BJ (cell line): ENCODE measurements at regions not wholly inside any gene's neighbourhood (a gene's known extent, or its start where the extent isn't known, plus 50 kb on each side); places are given as distances from the start of the nearest gene placed in this dataset.

ENCODE experiments used
- CTCF ChIA-PET: fragments of 350-600 bp; formaldehyde crosslinking; extraction: SDS; loops from one replicate; lab custom pipeline; 2021; ENCODE audit warnings: antibody characterized with exemption, inconsistent platforms; lab: Yijun Ruan, JAX
- POLR2A ChIA-PET: fragments of 300-600 bp; sonication (Branson Sonifier 250); formaldehyde crosslinking; extraction: SDS; loops from one replicate; lab custom pipeline; 2021; ENCODE audit warnings: antibody characterized with exemption; lab: Charles Lee
- DNase-seq: peaks from one replicate; pipeline ENCODE4 v3.0.0-alpha.2; 2011; ENCODE audit warnings: low read depth
- H3K27me3 ChIP-seq: 2 replicates; pipeline ENCODE4 v1.6.0; 2011; ENCODE audit warnings: low read length; ENCODE audit not compliant: control insufficient read depth, insufficient read depth
- H3K36me3 ChIP-seq: 2 replicates; pipeline ENCODE4 v1.5.1; 2011; ENCODE audit warnings: low read length; ENCODE audit not compliant: control insufficient read depth, insufficient read depth
- H3K4me3 ChIP-seq: 2 replicates; pipeline ENCODE4 v1.5.1; 2011; ENCODE audit warnings: low read depth, mild to moderate bottlenecking, control low read depth, low read length
- TF ChIP-seq, protein P1 (sequence below): IDR thresholded peaks from 2 replicates; pipeline ENCODE4 v1.5.1; 2011; ENCODE audit warnings: low read depth, mild to moderate bottlenecking, control low read depth, inconsistent platforms, low read length, moderate library complexity; ENCODE audit not compliant: insufficient read depth

DNA sequence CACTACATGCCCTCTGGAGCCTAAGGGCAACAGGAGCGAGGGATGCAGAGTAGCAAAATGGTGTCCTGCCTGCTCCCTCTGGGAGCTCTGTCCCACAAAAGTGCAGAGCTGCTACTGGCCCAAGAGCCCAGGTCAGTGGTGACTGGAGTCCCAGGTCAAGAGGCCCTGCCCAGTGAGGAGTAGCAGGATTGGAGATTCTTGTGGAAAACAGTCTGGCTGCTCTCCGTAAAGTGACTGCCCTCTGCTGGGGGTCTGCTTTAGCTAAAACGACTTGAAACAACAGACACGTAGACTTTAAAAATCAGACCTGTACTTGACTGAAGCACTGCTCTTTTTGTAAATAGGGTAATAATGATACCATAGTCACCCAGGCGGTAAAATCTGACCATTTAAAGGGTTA, 917.0 kb downstream of the MAT2B start:
- H3K27me3 ChIP-seq = no peaks in the 10 kb centered on the region
- no peak for DNase-seq
- CTCF ChIA-PET = interaction anchor here (0.7 kb wide), 1 partner anchor 410 kb away, joined by 3 read pairs; no protein-coding TSS in a partner anchor
- H3K36me3 ChIP-seq = no peaks in the 10 kb centered on the region
- TF ChIP-seq, protein P1, sequence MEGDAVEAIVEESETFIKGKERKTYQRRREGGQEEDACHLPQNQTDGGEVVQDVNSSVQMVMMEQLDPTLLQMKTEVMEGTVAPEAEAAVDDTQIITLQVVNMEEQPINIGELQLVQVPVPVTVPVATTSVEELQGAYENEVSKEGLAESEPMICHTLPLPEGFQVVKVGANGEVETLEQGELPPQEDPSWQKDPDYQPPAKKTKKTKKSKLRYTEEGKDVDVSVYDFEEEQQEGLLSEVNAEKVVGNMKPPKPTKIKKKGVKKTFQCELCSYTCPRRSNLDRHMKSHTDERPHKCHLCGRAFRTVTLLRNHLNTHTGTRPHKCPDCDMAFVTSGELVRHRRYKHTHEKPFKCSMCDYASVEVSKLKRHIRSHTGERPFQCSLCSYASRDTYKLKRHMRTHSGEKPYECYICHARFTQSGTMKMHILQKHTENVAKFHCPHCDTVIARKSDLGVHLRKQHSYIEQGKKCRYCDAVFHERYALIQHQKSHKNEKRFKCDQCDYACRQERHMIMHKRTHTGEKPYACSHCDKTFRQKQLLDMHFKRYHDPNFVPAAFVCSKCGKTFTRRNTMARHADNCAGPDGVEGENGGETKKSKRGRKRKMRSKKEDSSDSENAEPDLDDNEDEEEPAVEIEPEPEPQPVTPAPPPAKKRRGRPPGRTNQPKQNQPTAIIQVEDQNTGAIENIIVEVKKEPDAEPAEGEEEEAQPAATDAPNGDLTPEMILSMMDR = no peak
- H3K4me3 ChIP-seq = no peak overlapping the region
- POLR2A ChIA-PET = no interaction called here

DNA sequence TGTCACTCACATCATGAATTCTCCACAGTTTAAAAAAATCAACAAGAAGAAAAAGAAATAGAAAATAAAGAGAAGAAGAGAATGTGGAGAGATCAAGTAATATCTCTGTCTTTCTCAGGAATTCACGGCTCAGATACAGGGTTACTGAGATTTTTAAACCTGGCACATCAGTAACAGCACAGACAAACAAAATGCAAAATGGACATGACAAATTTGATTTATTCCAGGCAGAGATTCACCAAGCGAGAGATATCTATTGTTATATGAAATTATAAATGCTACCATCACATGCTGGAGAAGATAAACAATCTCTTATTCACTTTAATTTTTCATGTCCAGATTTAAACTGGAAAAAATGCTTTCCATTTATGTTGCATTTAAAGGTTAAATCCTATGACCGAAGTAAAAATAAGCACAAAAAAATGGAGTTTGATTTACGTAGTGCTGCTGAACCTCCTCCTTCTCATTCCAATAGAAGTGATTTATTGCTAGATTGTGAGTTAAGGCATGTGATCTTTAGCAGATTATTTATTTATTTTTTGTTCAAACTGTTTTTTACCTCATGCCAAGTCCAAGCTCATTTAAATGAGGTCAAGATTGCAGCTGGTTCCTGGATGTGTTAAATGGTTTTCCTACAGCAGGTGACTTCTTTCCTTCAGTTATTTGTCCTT, 926.4 kb downstream of the MAT2B start:
- TF ChIP-seq, protein P1 = no peak
- Histone ChIP-seq H3K27me3 (no peaks in the 10 kb centered on the region), H3K4me3 (no peak overlapping the region), H3K36me3 (no peaks in the 10 kb centered on the region)
- no peak for DNase-seq
- ChIA-PET POLR2A (no interaction called here), CTCF (no interaction called here)

DNA sequence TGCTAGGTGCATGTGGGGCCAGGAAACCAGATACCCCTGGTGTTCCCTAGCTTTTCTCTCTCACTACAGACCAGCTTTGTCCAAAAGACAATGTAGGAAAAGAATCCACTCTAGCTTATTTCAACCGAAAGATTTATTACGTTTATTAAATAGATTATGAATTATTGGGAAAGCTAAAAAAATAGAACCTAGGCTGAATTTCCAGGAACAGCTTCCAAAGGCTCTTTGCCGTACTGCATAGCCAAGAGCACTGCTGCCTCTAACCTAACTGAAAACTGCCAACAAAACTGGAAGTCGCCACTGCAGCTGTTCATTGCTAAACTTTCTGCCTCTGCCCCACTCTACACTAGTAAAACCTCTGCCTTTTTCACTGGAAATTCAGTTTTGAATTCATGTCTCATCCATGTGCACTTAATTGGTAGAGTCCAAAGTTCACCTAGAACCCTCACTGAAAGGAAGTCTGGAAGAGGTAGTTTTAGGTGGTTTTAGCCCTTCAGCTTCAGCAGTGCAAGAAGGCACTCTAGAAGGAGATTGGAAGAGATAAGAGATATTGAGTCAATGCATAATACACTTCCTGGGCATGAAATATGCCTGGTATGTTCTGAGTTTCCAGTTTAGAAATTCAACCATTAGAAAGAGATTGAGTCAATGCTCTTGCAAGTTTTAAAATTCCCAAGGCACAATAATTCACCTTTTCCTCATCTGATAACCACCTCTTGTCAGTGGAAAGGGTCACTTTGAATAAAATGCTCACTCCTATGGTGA, 927.9 kb downstream of the MAT2B start:
- no peak overlapping the region for H3K4me3 ChIP-seq
- no peaks in the 10 kb centered on the region for H3K36me3 ChIP-seq
- ChIA-PET POLR2A (no interaction called here), CTCF (no interaction called here)
- no peaks in the 10 kb centered on the region for H3K27me3 ChIP-seq
- TF ChIP-seq, protein P1 = no peak
- DNase-seq = no peak

DNA sequence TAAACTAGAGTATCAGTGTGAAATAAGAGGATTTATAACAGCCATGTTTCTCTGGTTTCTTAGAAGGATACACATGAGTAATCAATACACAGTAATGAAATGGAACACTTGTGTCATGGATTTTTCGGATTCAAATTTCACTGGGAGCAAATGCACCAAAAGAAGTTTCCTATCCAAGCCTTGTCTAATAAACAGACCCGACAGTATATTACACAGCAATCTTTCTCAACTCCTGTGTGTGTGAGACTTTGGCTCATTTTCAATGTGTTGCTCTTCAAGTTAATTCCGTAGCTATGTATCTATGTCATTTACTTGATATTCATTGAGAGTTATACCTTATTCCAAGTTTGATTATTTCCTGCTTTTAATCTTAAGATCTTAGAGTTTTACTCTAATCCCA, 930.2 kb downstream of the MAT2B start:
- no peak overlapping the region for H3K4me3 ChIP-seq
- CTCF ChIA-PET = no interaction called here
- TF ChIP-seq, protein P1 = no peak
- H3K36me3 ChIP-seq = no peaks in the 10 kb centered on the region
- DNase-seq = no peak
- POLR2A ChIA-PET = no interaction called here
- no peaks in the 10 kb centered on the region for H3K27me3 ChIP-seq

DNA sequence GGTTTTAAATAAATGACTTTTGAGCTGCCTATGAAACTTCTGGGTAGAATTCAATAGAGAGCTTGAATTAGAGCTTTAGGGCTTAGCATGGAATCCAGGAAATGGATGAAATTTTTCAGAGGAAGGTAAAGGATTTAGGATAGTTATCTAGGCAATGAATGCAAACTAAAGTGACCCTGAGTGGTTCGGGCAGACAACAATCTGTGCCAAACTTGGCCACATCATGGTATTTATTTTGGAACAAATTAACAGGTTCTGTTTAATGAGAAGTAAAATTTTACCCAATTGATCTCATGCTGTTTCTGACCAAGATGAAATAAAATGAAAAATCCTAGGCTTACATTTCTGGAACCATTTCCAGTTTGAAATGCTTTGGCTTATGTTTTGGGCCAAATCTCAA, 934.4 kb downstream of the MAT2B start:
- ChIA-PET CTCF (no interaction called here), POLR2A (no interaction called here)
- Histone ChIP-seq H3K36me3 (no peaks in the 10 kb centered on the region), H3K4me3 (no peak overlapping the region), H3K27me3 (no peaks in the 10 kb centered on the region)
- TF ChIP-seq, protein P1 = no peak
- no peak for DNase-seq
